H1 (cell line): ENCODE measurements at regions not wholly inside any gene's neighbourhood (a gene's known extent, or its start where the extent isn't known, plus 50 kb on each side); places are given as distances from the start of the nearest gene placed in this dataset.

Experiments
- CTCF ChIA-PET: fragments of 300-600 bp; sonication (Branson Sonifier 250); formaldehyde crosslinking; loops from one replicate; lab custom pipeline; 2021; ENCODE audit not compliant: partially characterized antibody; lab: Charles Lee
- POLR2A ChIA-PET: fragments of 300-600 bp; sonication (Branson Sonifier 250); formaldehyde crosslinking; loops from one replicate; lab custom pipeline; 2021; ENCODE audit warnings: inconsistent platforms; ENCODE audit not compliant: partially characterized antibody; lab: Charles Lee
- DNase-seq, 2 experiments: peaks; one replicate each; pipeline versions ENCODE4 v3.0.0 to v3.0.0-alpha.2; 2010 to 2022; ENCODE audit warnings: low spot score in 2 of 2, low read depth in 1 of 2, mixed read lengths in 1 of 2
- FAIRE-seq: peaks from 2 replicates; lab custom pipeline; 2011; peaks lifted over from hg19 to GRCh38; lab: Jason Lieb, UNC
- H2AFZ ChIP-seq: 2 replicates; pipeline ENCODE4 v1.8.1; 2012; ENCODE audit warnings: low read length, inconsistent platforms
- H2AK5ac ChIP-seq: 2 replicates; pipeline ENCODE4 v1.6.1; 2013; ENCODE audit warnings: low read depth, low read length
- H2BK120ac ChIP-seq: replicated peaks from 2 replicates; pipeline ENCODE3; 2013; ENCODE audit warnings: low read depth, low read length, inconsistent platforms
- H2BK12ac ChIP-seq: 2 replicates; pipeline ENCODE4 v1.6.1; 2013; ENCODE audit warnings: low read depth, low read length
- H2BK15ac ChIP-seq: 2 replicates; pipeline ENCODE4 v1.6.1; 2013; ENCODE audit warnings: low read length
- H2BK20ac ChIP-seq: 2 replicates; pipeline ENCODE4 v1.6.1; 2013; ENCODE audit warnings: low read length
- H2BK5ac ChIP-seq: 2 replicates; pipeline ENCODE4 v1.6.1; 2013; ENCODE audit warnings: low read depth, low read length
- H3K14ac ChIP-seq: 2 replicates; pipeline ENCODE4 v1.6.1; 2013; ENCODE audit warnings: inconsistent platforms; ENCODE audit not compliant: insufficient read length
- H3K18ac ChIP-seq: 2 replicates; pipeline ENCODE4 v1.6.1; 2013; ENCODE audit warnings: low read length; ENCODE audit errors: extremely low read depth
- H3K23ac ChIP-seq: 2 replicates; pipeline ENCODE4 v1.6.1; 2013; ENCODE audit warnings: inconsistent platforms; ENCODE audit not compliant: insufficient read length
- H3K23me2 ChIP-seq: 2 replicates; pipeline ENCODE4 v1.6.1; 2013; ENCODE audit warnings: low read depth, low read length
- H3K27ac ChIP-seq: 2 replicates; pipeline ENCODE4 v1.6.1; 2011; ENCODE audit warnings: low read depth, low read length, inconsistent platforms
- H3K27me3 ChIP-seq, 4 experiments: replicated peaks in 1 of 4; 1 replicate in 1 of 4; 2 replicates in 3 of 4; pipeline versions ENCODE4 v1.6.1 to v1.8.1; 2011 to 2013; ENCODE audit warnings: low read length in 3 of 4, mild to moderate bottlenecking in 3 of 4, inconsistent platforms in 2 of 4, mixed read lengths in 2 of 4, moderate library complexity in 1 of 4; ENCODE audit not compliant: control insufficient read depth in 3 of 4, insufficient read depth in 3 of 4; ENCODE audit errors: extremely low read depth in 1 of 4
- H3K36me3 ChIP-seq, 4 experiments: 2 replicates each; pipeline versions ENCODE4 v1.6.1 to v1.8.1; 2011 to 2013; ENCODE audit warnings: mild to moderate bottlenecking in 4 of 4, low read length in 3 of 4, moderate library complexity in 2 of 4, control low read depth in 1 of 4, inconsistent platforms in 1 of 4; ENCODE audit not compliant: insufficient read depth in 4 of 4, control insufficient read depth in 2 of 4
- H3K4ac ChIP-seq: replicated peaks from 2 replicates; pipeline ENCODE3; 2013; ENCODE audit warnings: low read length, low read depth, mixed read lengths, inconsistent platforms; ENCODE audit not compliant: insufficient read length
- H3K4me1 ChIP-seq, 4 experiments: replicated peaks in 1 of 4; 1 replicate in 1 of 4; 2 replicates in 3 of 4; pipeline versions ENCODE4 v1.6.1 to v1.8.1; 2011 to 2013; ENCODE audit warnings: low read length in 3 of 4, inconsistent platforms in 2 of 4, mixed read lengths in 1 of 4; ENCODE audit not compliant: insufficient read depth in 4 of 4, control insufficient read depth in 3 of 4
- H3K4me2 ChIP-seq, 2 experiments: 2 replicates each; pipeline versions ENCODE4 v1.6.1 to v1.8.1; 2011 to 2013; ENCODE audit warnings: low read depth in 2 of 2, low read length in 2 of 2, control low read depth in 1 of 2, inconsistent platforms in 1 of 2, mild to moderate bottlenecking in 1 of 2; ENCODE audit not compliant: insufficient read depth in 1 of 2
- H3K4me3 ChIP-seq, 4 experiments: fragments of 200-600, 300-600 bp in 1 of 4; sonication (generic), shearing (Covaris generic), sonication (Bioruptor Twin) in 1 of 4; 2 replicates each; pipeline versions ENCODE4 v1.5.1 to v1.8.1; 2011 to 2016; ENCODE audit warnings: low read length in 4 of 4, low read depth in 3 of 4, control low read depth in 2 of 4, inconsistent platforms in 2 of 4, mild to moderate bottlenecking in 2 of 4, mixed read lengths in 1 of 4, moderate library complexity in 1 of 4; ENCODE audit not compliant: insufficient read depth in 2 of 4; ENCODE audit errors: extremely low read depth in 1 of 4
- H3K56ac ChIP-seq: replicated peaks from 2 replicates; pipeline ENCODE3; 2013; ENCODE audit warnings: low read depth, mild to moderate bottlenecking, mixed read lengths, low read length, inconsistent platforms; ENCODE audit not compliant: insufficient read length
- H3K79me1 ChIP-seq: 2 replicates; pipeline ENCODE4 v1.6.1; 2013; ENCODE audit warnings: low read depth, low read length, control low read depth
- H3K79me2 ChIP-seq, 2 experiments: 2 replicates each; pipeline versions ENCODE4 v1.6.1 to v1.8.1; 2012 to 2013; ENCODE audit warnings: low read length in 2 of 2, mild to moderate bottlenecking in 2 of 2, inconsistent platforms in 1 of 2; ENCODE audit not compliant: insufficient read depth in 2 of 2, control insufficient read depth in 1 of 2
- H3K9ac ChIP-seq, 4 experiments: replicated peaks in 1 of 4; 1 replicate in 1 of 4; 2 replicates in 3 of 4; pipeline versions ENCODE4 v1.6.1 to v1.8.1; 2011 to 2013; ENCODE audit warnings: low read depth in 3 of 4, low read length in 3 of 4, control low read depth in 2 of 4, mild to moderate bottlenecking in 2 of 4, moderate library complexity in 2 of 4, inconsistent platforms in 1 of 4; ENCODE audit errors: extremely low read depth in 1 of 4
- H3K9me3 ChIP-seq, 2 experiments: 2 replicates each; pipeline versions ENCODE4 v1.6.1 to v1.8.1; 2012 to 2013; ENCODE audit warnings: mild to moderate bottlenecking in 2 of 2, moderate library complexity in 2 of 2, control low read depth in 1 of 2, inconsistent platforms in 1 of 2, low read depth in 1 of 2, low read length in 1 of 2, mixed read lengths in 1 of 2; ENCODE audit not compliant: insufficient read depth in 2 of 2
- H4K20me1 ChIP-seq, 2 experiments: replicated peaks in 1 of 2; 2 replicates each; pipeline versions ENCODE3 to v1.8.1; 2011 to 2013; ENCODE audit warnings: inconsistent platforms in 2 of 2, low read length in 2 of 2, mild to moderate bottlenecking in 1 of 2; ENCODE audit not compliant: insufficient read depth in 2 of 2, control insufficient read depth in 1 of 2
- H4K5ac ChIP-seq: 2 replicates; pipeline ENCODE4 v1.6.1; 2013; ENCODE audit warnings: low read length, low read depth, mixed read lengths, inconsistent platforms; ENCODE audit not compliant: insufficient read length
- H4K8ac ChIP-seq: 2 replicates; pipeline ENCODE4 v1.8.0; 2013; ENCODE audit warnings: mild to moderate bottlenecking, moderate library complexity, low read length, inconsistent platforms; ENCODE audit not compliant: insufficient read depth; ENCODE audit errors: extremely low read depth
- H4K91ac ChIP-seq: replicated peaks from 2 replicates; pipeline ENCODE3; 2013; ENCODE audit warnings: low read length, mixed read lengths, inconsistent platforms; ENCODE audit not compliant: insufficient read length
- ZNF274 ChIP-seq: IDR thresholded peaks from 2 replicates; pipeline ENCODE4 v1.7.0; 2012; ENCODE audit warnings: low read length, borderline replicate concordance; ENCODE audit errors: extremely low read depth
- WGBS, 2 experiments: shearing (Covaris generic) in 1 of 2; methylation state at CpG; one replicate each; pipeline versions ENCODE4 v1.1.6 to v1.1.7; 2013 to 2015; ENCODE audit warnings: low lambda C conversion rate in 2 of 2, mixed read lengths in 2 of 2, inconsistent platforms in 1 of 2, low coverage in 1 of 2, missing lambda C conversion rate in 1 of 2; ENCODE audit not compliant: insufficient replicate concordance in 2 of 2, insufficient coverage in 1 of 2, insufficient read length in 1 of 2; ENCODE audit errors: extremely low coverage in 1 of 2, missing lambda C conversion rate in 1 of 2; 5-methylcytosine and 5-hydroxymethylcytosine counted together

- DNase-seq, result no peak
- H2BK5ac ChIP-seq, result no peak overlapping the region
- no peak overlapping the region for H4K8ac ChIP-seq
- H3K4me2 ChIP-seq, result no peak overlapping the region
- H2BK12ac ChIP-seq, result no peak overlapping the region
- H3K9me3 ChIP-seq, result no peaks in the 10 kb centered on the region
- no peak overlapping the region for H2AFZ ChIP-seq
- H3K18ac ChIP-seq, result no peak overlapping the region
- H3K4me1 ChIP-seq, result no peaks in the 10 kb centered on the region
- no peak overlapping the region for H4K5ac ChIP-seq
- H3K56ac ChIP-seq, result no peak overlapping the region
- no peak overlapping the region for H3K9ac ChIP-seq
- no peak overlapping the region for H3K23ac ChIP-seq
- no peak overlapping the region for H3K14ac ChIP-seq
- H3K79me1 ChIP-seq, result no peaks in the 10 kb centered on the region
- no peak overlapping the region for H2AK5ac ChIP-seq
- no peak for FAIRE-seq
- H3K27ac ChIP-seq, result no peak overlapping the region
- H3K23me2 ChIP-seq, result no peaks in the 10 kb centered on the region; the same call in 1 of the 2 replicates
- POLR2A ChIA-PET, result no interaction called here
- no peaks in the 10 kb centered on the region for H3K36me3 ChIP-seq
- H3K4ac ChIP-seq, result no peak overlapping the region
- H4K91ac ChIP-seq, result no peak overlapping the region
- H2BK15ac ChIP-seq, result no peak overlapping the region
- WGBS, 2 experiments, result 87% methylated on average over 3 of the region's 3 CpGs; no CpG with 5 or more reads in 1 of the 2 experiments
- CTCF ChIA-PET, result interaction anchor here (0.6 to 2.2 kb wide), 11 partner anchors 9 to 343 kb away, joined by 3 to 19 read pairs (median 3); no protein-coding TSS in a partner anchor
- H2BK120ac ChIP-seq, result no peak overlapping the region
- H3K4me3 ChIP-seq, result no peak overlapping the region
- H3K79me2 ChIP-seq, result no peaks in the 10 kb centered on the region
- no peaks in the 10 kb centered on the region for H4K20me1 ChIP-seq
- no peak overlapping the region for H2BK20ac ChIP-seq
- H3K27me3 ChIP-seq, result no peaks in the 10 kb centered on the region
- no peak for TF ChIP-seq ZNF274
These were observed 77.7 kb downstream of the LINC00237 start for GRCh38 chr20:21028436-21028835.
